HUES64 (cell line): ENCODE measurements at regions not wholly inside any gene's neighbourhood (a gene's known extent, or its start where the extent isn't known, plus 50 kb on each side); places are given as distances from the start of the nearest gene placed in this dataset.

Source experiments
- H3K27ac ChIP-seq: 2 replicates; pipeline ENCODE4 v1.7.0; 2013; ENCODE audit warnings: low read depth, low read length, inconsistent platforms
- H3K27me3 ChIP-seq: 2 replicates; pipeline ENCODE4 v1.6.1; 2013; ENCODE audit warnings: mild to moderate bottlenecking, low read length; ENCODE audit not compliant: insufficient read depth
- H3K36me3 ChIP-seq: 2 replicates; pipeline ENCODE4 v1.6.1; 2013; ENCODE audit warnings: mild to moderate bottlenecking, low read length; ENCODE audit not compliant: insufficient read depth
- H3K4me1 ChIP-seq: 2 replicates; pipeline ENCODE4 v1.6.1; 2013; ENCODE audit warnings: mild to moderate bottlenecking, low read length, moderate library complexity; ENCODE audit not compliant: insufficient read depth
- H3K4me3 ChIP-seq: 2 replicates; pipeline ENCODE4 v1.5.1; 2013; ENCODE audit warnings: mild to moderate bottlenecking, low read length, moderate library complexity
- H3K9ac ChIP-seq: 2 replicates; pipeline ENCODE4 v1.6.1; 2013; ENCODE audit warnings: mild to moderate bottlenecking, low read depth, low read length
- H3K9me3 ChIP-seq: 2 replicates; pipeline ENCODE4 v1.6.1; 2013; ENCODE audit warnings: low read depth, low read length; ENCODE audit not compliant: insufficient read depth
- WGBS: fragments of 150-250, 120-280 bp; methylation state at CpG from one replicate; pipeline ENCODE4 v1.1.7; 2013; ENCODE audit warnings: missing lambda C conversion rate; 5-methylcytosine and 5-hydroxymethylcytosine counted together

GRCh38 chr2:187013058-187013457, 164.1 kb upstream of the ZSWIM2 start:
- Histone ChIP-seq H3K4me1 (no peaks in the 10 kb centered on the region), H3K9ac (no peak overlapping the region), H3K27me3 (no peaks in the 10 kb centered on the region), H3K4me3 (no peak overlapping the region), H3K9me3 (no peaks in the 10 kb centered on the region), H3K27ac (no peak overlapping the region), H3K36me3 (no peaks in the 10 kb centered on the region)
- WGBS, result 90% methylated on average over 4 of the region's 4 CpGs

DNA sequence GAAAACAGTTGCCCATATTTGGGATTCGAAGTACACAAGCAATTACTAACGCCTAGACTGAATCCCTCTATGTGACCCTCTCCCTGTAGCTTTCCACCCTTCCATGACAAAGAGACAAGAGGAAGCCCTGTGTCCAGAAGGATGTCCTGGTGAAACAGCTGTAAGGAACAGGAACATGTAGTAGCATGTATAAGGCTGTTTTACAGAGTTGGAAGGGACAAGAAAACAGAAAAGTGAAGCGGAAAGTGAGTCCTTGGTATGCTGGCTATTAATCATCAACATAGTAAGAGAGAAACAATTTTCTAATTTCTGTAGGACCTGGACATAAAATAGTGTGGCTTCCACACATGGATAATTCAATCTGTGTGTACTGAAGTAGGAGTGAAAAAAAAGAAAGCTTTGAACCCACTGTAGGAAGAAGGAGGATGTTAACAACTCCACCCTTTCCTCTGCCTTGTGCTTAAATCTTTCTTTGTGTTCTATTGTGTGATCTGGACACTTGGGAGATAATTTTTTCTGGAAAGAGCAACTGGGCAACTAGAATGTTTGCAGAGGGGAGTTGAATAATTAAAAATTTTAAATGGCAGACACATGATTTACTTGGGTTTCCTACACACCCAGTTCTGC, 162.3 kb upstream of the ZSWIM2 start:
- Histone ChIP-seq H3K4me1 (no peaks in the 10 kb centered on the region), H3K27me3 (no peaks in the 10 kb centered on the region), H3K36me3 (no peaks in the 10 kb centered on the region), H3K27ac (no peak overlapping the region), H3K9me3 (no peaks in the 10 kb centered on the region), H3K9ac (no peak overlapping the region), H3K4me3 (no peak overlapping the region)
- WGBS, result 93% methylated on average over 3 of the region's 3 CpGs

DNA sequence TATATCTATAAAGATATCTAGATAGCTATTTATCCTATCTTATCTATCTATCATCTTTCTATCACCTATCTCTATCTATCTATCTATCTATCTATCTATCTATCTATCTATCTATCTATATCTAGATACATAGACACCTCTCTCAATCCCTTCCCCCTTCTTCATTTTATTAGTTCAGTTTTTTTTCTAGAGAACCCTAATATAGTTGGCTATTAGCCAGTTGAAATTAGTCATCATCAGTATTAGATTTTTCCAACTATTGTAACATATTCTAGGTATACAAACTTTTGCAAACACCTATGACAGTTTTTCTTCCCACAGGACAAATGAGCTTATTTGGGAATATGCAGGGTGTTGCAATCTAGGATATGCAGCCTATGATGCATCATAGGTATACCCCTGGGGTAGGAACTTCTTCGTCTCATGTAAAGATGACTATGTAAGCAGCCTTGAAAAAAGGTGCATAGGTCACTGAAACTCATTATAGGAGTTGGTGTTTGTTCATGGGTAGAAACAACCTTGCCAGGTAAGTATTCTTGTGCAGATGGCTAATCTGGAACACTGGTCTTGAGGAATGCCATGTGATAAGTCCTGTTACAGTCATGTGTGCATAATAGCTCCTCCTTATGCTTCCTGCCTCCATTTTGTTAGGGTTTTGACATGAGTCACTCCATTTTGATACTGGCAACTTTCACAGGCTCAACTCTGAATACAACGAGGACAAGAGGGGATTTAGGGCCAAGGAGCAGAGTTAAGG, 160.7 kb upstream of the ZSWIM2 start:
- 90% methylated on average over 2 of the region's 2 CpGs for WGBS
- Histone ChIP-seq H3K4me3 (no peak overlapping the region), H3K4me1 (no peaks in the 10 kb centered on the region), H3K27me3 (no peaks in the 10 kb centered on the region), H3K9ac (no peak overlapping the region), H3K36me3 (no peaks in the 10 kb centered on the region), H3K9me3 (no peaks in the 10 kb centered on the region), H3K27ac (no peak overlapping the region)

GRCh38 chr2:187008111-187008510, 159.1 kb upstream of the ZSWIM2 start:
- Histone ChIP-seq H3K9me3 (no peaks in the 10 kb centered on the region), H3K27me3 (no peaks in the 10 kb centered on the region), H3K4me3 (no peak overlapping the region), H3K4me1 (no peaks in the 10 kb centered on the region), H3K9ac (no peak overlapping the region), H3K27ac (no peak overlapping the region), H3K36me3 (no peaks in the 10 kb centered on the region)

GRCh38 chr2:187003611-187004010, 154.6 kb upstream of the ZSWIM2 start:
- no CpG with 5 or more reads among the region's 1 CpG for whole genome bisulfite sequencing

DNA sequence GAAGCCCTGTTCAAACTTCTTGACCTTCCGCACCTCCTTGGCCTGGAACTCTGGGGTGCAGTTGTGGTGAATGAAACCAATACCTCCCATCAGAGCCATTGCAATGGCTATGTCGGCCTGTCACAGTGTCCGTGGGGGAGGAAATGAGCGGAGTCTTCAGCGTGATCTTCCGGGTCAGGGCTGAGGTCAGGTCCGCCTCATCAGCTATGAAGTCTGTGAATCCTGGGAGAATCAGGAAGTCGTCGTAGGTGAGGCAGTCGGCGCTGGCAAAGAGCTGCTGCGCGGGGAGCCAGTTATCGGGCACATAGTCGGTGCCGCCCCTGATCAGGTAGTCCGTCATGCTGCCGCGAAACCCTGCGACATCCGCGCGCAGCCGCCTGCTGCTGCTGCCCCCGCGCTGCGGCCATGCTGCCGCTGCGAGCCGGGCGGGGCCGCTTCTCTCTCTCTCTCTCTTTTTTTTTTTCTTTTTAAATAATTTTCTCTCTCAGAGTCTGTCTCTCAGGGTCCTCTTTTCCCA, 154.1 kb upstream of the ZSWIM2 start:
- Histone ChIP-seq H3K9ac (no peak overlapping the region), H3K4me3 (no peak overlapping the region)
- WGBS, result 97% methylated on average over 32 of the region's 32 CpGs

More at GRCh38 chr2:187003611-187004010, 154.6 kb upstream of the ZSWIM2 start:
- H3K9me3 ChIP-seq, result no peaks in the 10 kb centered on the region
- no peak overlapping the region for H3K4me3 ChIP-seq
- no peaks in the 10 kb centered on the region for H3K27me3 ChIP-seq
- no peaks in the 10 kb centered on the region for H3K4me1 ChIP-seq
- no peak overlapping the region for H3K27ac ChIP-seq
- H3K36me3 ChIP-seq, result no peaks in the 10 kb centered on the region
- no peak overlapping the region for H3K9ac ChIP-seq

DNA sequence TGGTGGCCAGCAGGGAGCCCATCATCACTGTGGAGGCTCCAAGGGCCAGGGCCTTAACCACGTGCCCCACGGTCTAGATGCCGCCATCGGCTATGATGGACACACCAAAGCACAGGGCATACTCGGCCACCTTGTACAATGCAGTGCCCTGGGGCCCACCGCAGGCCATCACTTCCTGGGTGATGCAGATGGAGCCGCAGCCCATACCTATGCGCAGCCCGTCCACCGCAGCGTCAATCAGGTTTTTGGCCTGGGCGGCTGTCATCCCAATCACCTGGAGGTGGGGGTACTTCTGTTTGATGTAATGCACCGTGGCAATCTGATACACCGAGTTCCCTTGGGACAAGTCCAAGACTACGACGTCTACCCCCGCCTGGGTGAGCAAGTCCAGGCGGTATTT, 153.3 kb upstream of the ZSWIM2 start:
- Histone ChIP-seq H3K27ac (no peak overlapping the region), H3K9ac (no peak overlapping the region), H3K4me1 (no peaks in the 10 kb centered on the region), H3K36me3 (no peaks in the 10 kb centered on the region), H3K4me3 (no peak overlapping the region), H3K9me3 (no peaks in the 10 kb centered on the region), H3K27me3 (no peaks in the 10 kb centered on the region)
- WGBS, result 93% methylated on average over 18 of the region's 18 CpGs

More for the DNA sequence above, 154.1 kb upstream of the ZSWIM2 start:
- Histone ChIP-seq H3K36me3 (no peaks in the 10 kb centered on the region), H3K27ac (no peak overlapping the region), H3K4me1 (no peaks in the 10 kb centered on the region), H3K27me3 (no peaks in the 10 kb centered on the region), H3K9me3 (no peaks in the 10 kb centered on the region)

DNA sequence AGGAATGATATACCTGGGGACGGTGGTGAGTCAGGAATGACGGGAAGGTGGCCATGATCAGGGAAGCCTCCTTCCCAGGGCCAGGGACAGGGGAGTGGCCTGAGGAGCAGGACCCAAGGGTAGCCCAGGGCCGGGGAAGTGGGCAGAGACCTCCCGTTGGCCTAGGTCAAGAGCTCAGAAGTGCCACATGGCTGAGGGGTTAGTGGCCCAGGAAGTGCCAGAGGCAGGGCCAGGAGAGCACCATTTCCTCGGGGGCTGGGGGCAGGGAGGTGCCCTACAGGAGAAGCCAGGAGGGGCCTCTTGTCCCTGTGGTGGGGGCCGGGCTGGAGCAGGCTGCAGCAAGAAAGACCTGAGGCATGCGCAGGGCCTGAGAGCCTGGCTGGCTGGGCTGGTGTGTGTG, 152.3 kb upstream of the ZSWIM2 start:
- Histone ChIP-seq H3K9ac (no peak overlapping the region), H3K9me3 (no peaks in the 10 kb centered on the region), H3K36me3 (no peaks in the 10 kb centered on the region), H3K27ac (no peak overlapping the region), H3K4me3 (no peak overlapping the region), H3K4me1 (no peaks in the 10 kb centered on the region), H3K27me3 (no peaks in the 10 kb centered on the region)
- WGBS, result 92% methylated on average over 7 of the region's 7 CpGs

DNA sequence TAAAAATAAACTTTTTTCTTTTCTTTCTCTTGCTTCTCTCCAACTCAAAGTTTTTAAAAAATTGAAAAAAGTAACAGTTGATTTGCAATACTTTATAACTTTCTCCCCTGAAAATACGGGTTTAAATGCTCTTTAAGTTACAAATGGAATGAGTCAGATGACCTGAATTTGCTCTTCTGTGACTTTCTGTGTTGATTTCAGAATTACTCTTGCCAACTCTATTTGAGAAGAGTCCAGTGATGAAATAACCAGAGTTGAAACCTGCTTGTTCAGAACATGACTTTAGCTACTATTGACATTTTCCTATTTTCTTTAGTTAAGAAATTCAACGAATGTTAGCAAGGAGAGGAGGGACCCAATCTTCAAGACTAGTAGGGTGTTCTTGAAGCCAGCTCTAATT, 146.1 kb upstream of the ZSWIM2 start:
- no peak overlapping the region for H3K27ac ChIP-seq
- no peak overlapping the region for H3K9ac ChIP-seq
- H3K36me3 ChIP-seq, result no peaks in the 10 kb centered on the region
- H3K9me3 ChIP-seq, result no peaks in the 10 kb centered on the region
- H3K4me3 ChIP-seq, result no peak overlapping the region
- H3K27me3 ChIP-seq, result no peaks in the 10 kb centered on the region
- WGBS, result 87% methylated on average over 2 of the region's 2 CpGs
- no peaks in the 10 kb centered on the region for H3K4me1 ChIP-seq

GRCh38 chr2:186992597-186992996, 143.6 kb upstream of the ZSWIM2 start:
- H3K9ac ChIP-seq, result no peak overlapping the region
- WGBS, result 85% methylated on average over 2 of the region's 2 CpGs
- H3K27ac ChIP-seq, result no peak overlapping the region
- H3K4me3 ChIP-seq, result no peak overlapping the region
- H3K4me1 ChIP-seq, result no peaks in the 10 kb centered on the region
- no peaks in the 10 kb centered on the region for H3K9me3 ChIP-seq
- H3K27me3 ChIP-seq, result no peaks in the 10 kb centered on the region
- no peaks in the 10 kb centered on the region for H3K36me3 ChIP-seq

DNA sequence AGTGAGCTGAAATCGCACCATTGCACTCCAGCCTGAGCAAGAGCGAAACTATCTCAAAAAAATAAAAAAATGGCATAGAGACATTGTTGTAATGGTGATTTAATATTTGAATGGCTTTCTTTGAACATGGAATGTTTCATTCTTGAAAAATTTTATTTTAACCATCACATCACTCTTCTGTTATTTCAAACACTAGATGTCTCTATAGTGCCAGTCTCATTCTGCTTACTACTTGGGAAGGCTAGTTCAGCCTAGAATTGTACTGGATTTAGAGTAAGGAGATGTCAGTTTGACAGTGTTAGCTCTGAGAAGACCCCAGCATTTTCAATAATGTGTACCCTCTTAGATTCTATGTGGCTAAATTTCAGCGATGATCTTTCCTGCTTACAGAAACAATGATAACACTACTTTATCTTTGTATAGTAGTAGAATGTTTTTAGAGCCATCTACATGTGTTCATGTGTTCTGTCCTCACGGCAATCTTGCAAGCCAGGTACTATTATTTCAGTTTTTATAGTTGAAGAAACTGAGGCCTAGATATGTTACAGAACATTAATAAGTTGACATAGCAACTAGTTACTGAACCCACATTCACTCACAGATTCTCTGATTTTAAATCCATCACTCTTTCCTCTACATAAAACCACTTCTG, 142.9 kb upstream of the ZSWIM2 start:
- Histone ChIP-seq H3K4me1 (no peaks in the 10 kb centered on the region), H3K9ac (no peak overlapping the region), H3K27me3 (no peaks in the 10 kb centered on the region), H3K36me3 (no peaks in the 10 kb centered on the region), H3K27ac (no peak overlapping the region), H3K9me3 (no peaks in the 10 kb centered on the region), H3K4me3 (no peak overlapping the region)
- 98% methylated on average over 3 of the region's 4 CpGs for WGBS
